ENCODE measurements at regions not wholly inside any gene's neighbourhood (a gene's known extent, or its start where the extent isn't known, plus 50 kb on each side); places are given as distances from the start of the nearest gene placed in this dataset.
"Not testable (repeated sequence)": the region's sequence is repeated elsewhere in the genome, so short reads cannot be mapped to it uniquely, and the experiment has no call there.

GRCh38 chr16:55052741-55053415, 122.2 kb downstream of the IRX5 start:
- no peak overlapping the region for H3K4me3 ChIP-seq (ENCODE audit: low read length)
- no peaks in the 10 kb centered on the region for H3K4me1 ChIP-seq (ENCODE audit: control insufficient read depth, insufficient read depth, low read length)
- H3K27ac ChIP-seq (ENCODE audit: low read length): no peak overlapping the region
- 78% methylated on average over 11 of the region's 11 CpGs for WGBS
- H3K27me3 ChIP-seq (ENCODE audit: control insufficient read depth, insufficient read depth): no peaks in the 10 kb centered on the region
- DNase-seq (no peak), ATAC-seq (no peak)
- intact Hi-C loops (cut with DNase I): no loop called here
- H3K9me3 ChIP-seq (ENCODE audit: control insufficient read depth, low read length): peaks cover 2% of the 10 kb centered on the region

GRCh38 chr16:55055262-55055661, 124.6 kb downstream of the IRX5 start:
- DNase-seq (no peak), ATAC-seq (no peak)
- Histone ChIP-seq H3K27me3 (ENCODE audit: control insufficient read depth, insufficient read depth) (no peaks in the 10 kb centered on the region), H3K4me3 (ENCODE audit: low read length) (no peak overlapping the region), H3K27ac (ENCODE audit: low read length) (no peak overlapping the region), H3K4me1 (ENCODE audit: control insufficient read depth, insufficient read depth, low read length) (no peaks in the 10 kb centered on the region), H3K9me3 (ENCODE audit: control insufficient read depth, low read length) (peaks cover 2% of the 10 kb centered on the region)
- intact Hi-C loops (cut with DNase I): no loop called here
- 94% methylated on average over 3 of the region's 3 CpGs for WGBS

- intact Hi-C loops (cut with DNase I): no loop called here
- Histone ChIP-seq H3K9me3 (ENCODE audit: control insufficient read depth, low read length) (peaks cover 2% of the 10 kb centered on the region), H3K4me1 (ENCODE audit: control insufficient read depth, insufficient read depth, low read length) (no peaks in the 10 kb centered on the region), H3K27me3 (ENCODE audit: control insufficient read depth, insufficient read depth) (no peaks in the 10 kb centered on the region), H3K4me3 (ENCODE audit: low read length) (peak overlapping the region; percentile 39), H3K27ac (ENCODE audit: low read length) (no peak overlapping the region)
- ATAC-seq: no peak
- WGBS: 3% methylated on average over 64 of the region's 64 CpGs
- DNase-seq: no peak
Observed at GRCh38 chr16:55056585-55057401, 126.1 kb downstream of the IRX5 start.

GRCh38 chr16:55057866-55058265, 127.2 kb downstream of the IRX5 start:
- intact Hi-C loops (cut with DNase I): no loop called here
- H3K4me3 ChIP-seq (ENCODE audit: low read length): no peak overlapping the region
- no peak for DNase-seq
- H3K27me3 ChIP-seq (ENCODE audit: control insufficient read depth, insufficient read depth): no peaks in the 10 kb centered on the region
- H3K9me3 ChIP-seq (ENCODE audit: control insufficient read depth, low read length): peaks cover 2% of the 10 kb centered on the region
- WGBS: 83% methylated on average over 6 of the region's 6 CpGs
- no peaks in the 10 kb centered on the region for H3K4me1 ChIP-seq (ENCODE audit: control insufficient read depth, insufficient read depth, low read length)
- no peak overlapping the region for H3K27ac ChIP-seq (ENCODE audit: low read length)
- no peak for ATAC-seq

- intact Hi-C loops (cut with DNase I): no loop called here
- Histone ChIP-seq H3K27ac (ENCODE audit: low read length) (no peak overlapping the region), H3K9me3 (ENCODE audit: control insufficient read depth, low read length) (peaks cover 2% of the 10 kb centered on the region), H3K4me1 (ENCODE audit: control insufficient read depth, insufficient read depth, low read length) (no peaks in the 10 kb centered on the region), H3K27me3 (ENCODE audit: control insufficient read depth, insufficient read depth) (no peaks in the 10 kb centered on the region), H3K4me3 (ENCODE audit: low read length) (no peak overlapping the region)
- DNase-seq (no peak), ATAC-seq (no peak)
- WGBS: 89% methylated on average over 4 of the region's 4 CpGs
Observed at GRCh38 chr16:55058576-55058975, 127.9 kb downstream of the IRX5 start.

- no peaks in the 10 kb centered on the region for H3K4me1 ChIP-seq (ENCODE audit: control insufficient read depth, insufficient read depth, low read length)
- H3K27me3 ChIP-seq (ENCODE audit: control insufficient read depth, insufficient read depth): no peaks in the 10 kb centered on the region
- H3K27ac ChIP-seq (ENCODE audit: low read length): no peak overlapping the region
- DNase-seq (no peak), ATAC-seq (no peak)
- WGBS: 73% methylated on average over 2 of the region's 2 CpGs
- peaks cover 2% of the 10 kb centered on the region for H3K9me3 ChIP-seq (ENCODE audit: control insufficient read depth, low read length)
- no peak overlapping the region for H3K4me3 ChIP-seq (ENCODE audit: low read length)
- intact Hi-C loops (cut with DNase I): no loop called here
Observed at GRCh38 chr16:55059146-55059545, 128.5 kb downstream of the IRX5 start.

- Histone ChIP-seq H3K4me3 (ENCODE audit: low read length) (no peak overlapping the region), H3K27ac (ENCODE audit: low read length) (no peak overlapping the region), H3K4me1 (ENCODE audit: control insufficient read depth, insufficient read depth, low read length) (no peaks in the 10 kb centered on the region), H3K27me3 (ENCODE audit: control insufficient read depth, insufficient read depth) (no peaks in the 10 kb centered on the region), H3K9me3 (ENCODE audit: control insufficient read depth, low read length) (no peaks in the 10 kb centered on the region)
- ATAC-seq (no peak), DNase-seq (no peak)
- 89% methylated on average over 1 of the region's 1 CpG for WGBS
- intact Hi-C loops (cut with DNase I): no loop called here
Observed at GRCh38 chr16:55061126-55061525, 130.5 kb downstream of the IRX5 start.

- intact Hi-C loops (cut with DNase I): no loop called here
- no peak overlapping the region for H3K27ac ChIP-seq (ENCODE audit: low read length)
- no peaks in the 10 kb centered on the region for H3K27me3 ChIP-seq (ENCODE audit: control insufficient read depth, insufficient read depth)
- ATAC-seq (no peak), DNase-seq (no peak)
- H3K9me3 ChIP-seq (ENCODE audit: control insufficient read depth, low read length): no peaks in the 10 kb centered on the region
- H3K4me1 ChIP-seq (ENCODE audit: control insufficient read depth, insufficient read depth, low read length): no peaks in the 10 kb centered on the region
- WGBS: 86% methylated on average over 2 of the region's 2 CpGs
- no peak overlapping the region for H3K4me3 ChIP-seq (ENCODE audit: low read length)
Observed at GRCh38 chr16:55062442-55062841, 131.8 kb downstream of the IRX5 start.

- DNase-seq (no peak), ATAC-seq (no peak)
- H3K4me1 ChIP-seq (ENCODE audit: control insufficient read depth, insufficient read depth, low read length): no peaks in the 10 kb centered on the region
- H3K9me3 ChIP-seq (ENCODE audit: control insufficient read depth, low read length): peaks cover 3% of the 10 kb centered on the region
- 87% methylated on average over 1 of the region's 1 CpG for WGBS
- H3K27me3 ChIP-seq (ENCODE audit: control insufficient read depth, insufficient read depth): no peaks in the 10 kb centered on the region
- H3K27ac ChIP-seq (ENCODE audit: low read length): no peak overlapping the region
- intact Hi-C loops (cut with DNase I): no loop called here
- no peak overlapping the region for H3K4me3 ChIP-seq (ENCODE audit: low read length)
Observed at GRCh38 chr16:55072976-55073375, 142.3 kb downstream of the IRX5 start.

GRCh38 chr16:55073830-55074229, 143.2 kb downstream of the IRX5 start:
- H3K4me3 ChIP-seq (ENCODE audit: low read length): no peak overlapping the region
- intact Hi-C loops (cut with DNase I): no loop called here
- ATAC-seq (no peak), DNase-seq (no peak)
- no peaks in the 10 kb centered on the region for H3K4me1 ChIP-seq (ENCODE audit: control insufficient read depth, insufficient read depth, low read length)
- H3K9me3 ChIP-seq (ENCODE audit: control insufficient read depth, low read length): peaks cover 3% of the 10 kb centered on the region
- WGBS: 93% methylated on average over 4 of the region's 4 CpGs
- H3K27ac ChIP-seq (ENCODE audit: low read length): no peak overlapping the region
- H3K27me3 ChIP-seq (ENCODE audit: control insufficient read depth, insufficient read depth): no peaks in the 10 kb centered on the region

GRCh38 chr16:55075208-55075607, 144.5 kb downstream of the IRX5 start:
- H3K27me3 ChIP-seq (ENCODE audit: control insufficient read depth, insufficient read depth); H3K4me1 ChIP-seq (ENCODE audit: control insufficient read depth, insufficient read depth, low read length); H3K9me3 ChIP-seq (ENCODE audit: control insufficient read depth, low read length); H3K4me3 ChIP-seq (ENCODE audit: low read length); ATAC-seq; H3K27ac ChIP-seq (ENCODE audit: low read length); intact Hi-C loops (cut with DNase I); DNase-seq: not testable (repeated sequence)
- 88% methylated on average over 7 of the region's 7 CpGs for WGBS
